ENCODE measurements at regions not wholly inside any gene's neighbourhood (a gene's known extent, or its start where the extent isn't known, plus 50 kb on each side); places are given as distances from the start of the nearest gene placed in this dataset.
"Not testable (repeated sequence)": the region's sequence is repeated elsewhere in the genome, so short reads cannot be mapped to it uniquely, and the experiment has no call there.

GRCh38 chr10:42234506-42234905 is 403.9 kb downstream of the ZNF33B start:
- H3K79me2 ChIP-seq (ENCODE audit: control insufficient read depth, insufficient read depth, low read length); H3K9me1 ChIP-seq (replicated peaks; ENCODE audit: control insufficient read depth, extremely low read depth, insufficient read depth, low read length); H3K4me1 ChIP-seq (ENCODE audit: control insufficient read depth, extremely low read depth, insufficient read depth, low read length); FAIRE-seq; H3K4me3 ChIP-seq (replicated peaks in 1 of 3; ENCODE audit: insufficient read depth in 1 of 3, low read depth in 1 of 3, low read length in 3 of 3); intact Hi-C loops (cut with micrococcal nuclease); dilution Hi-C loops (cut with MboI; ENCODE audit: extremely low pct_ligation_motif_present, low sequenced_read_pairs); H3K27me3 ChIP-seq (ENCODE audit: control insufficient read depth in 2 of 2, insufficient read depth in 2 of 2, low read length in 2 of 2); POLR2A ChIA-PET; H3K9me3 ChIP-seq (replicated peaks; ENCODE audit: control insufficient read depth, insufficient read depth, low read length); BruUV-seq (replicated peaks); H3K36me3 ChIP-seq (ENCODE audit: control insufficient read depth in 2 of 2, extremely low read depth in 1 of 2, insufficient read depth in 2 of 2, low read length in 2 of 2); H3K9ac ChIP-seq (replicated peaks; ENCODE audit: extremely low read depth, insufficient read depth, low read length); H3K27ac ChIP-seq (ENCODE audit: insufficient read depth, low read depth, low read length); H3K4me2 ChIP-seq (ENCODE audit: insufficient read depth, low read length); H4K20me1 ChIP-seq (replicated peaks; ENCODE audit: control insufficient read depth, extremely low read depth, insufficient read depth, low read length); CTCF ChIA-PET; H2AFZ ChIP-seq (ENCODE audit: low read depth, low read length); DNase-seq (ENCODE audit: low read depth, low spot score): not testable (repeated sequence)

- H3K4me3 ChIP-seq (replicated peaks in 1 of 3; ENCODE audit: insufficient read depth in 1 of 3, low read depth in 1 of 3, low read length in 3 of 3); H3K9ac ChIP-seq (replicated peaks; ENCODE audit: extremely low read depth, insufficient read depth, low read length); BruUV-seq (replicated peaks); H3K79me2 ChIP-seq (ENCODE audit: control insufficient read depth, insufficient read depth, low read length); dilution Hi-C loops (cut with MboI; ENCODE audit: extremely low pct_ligation_motif_present, low sequenced_read_pairs); FAIRE-seq; H2AFZ ChIP-seq (ENCODE audit: low read depth, low read length); H3K27me3 ChIP-seq (ENCODE audit: control insufficient read depth in 2 of 2, insufficient read depth in 2 of 2, low read length in 2 of 2); CTCF ChIA-PET; POLR2A ChIA-PET; H3K4me2 ChIP-seq (ENCODE audit: insufficient read depth, low read length); H3K27ac ChIP-seq (ENCODE audit: insufficient read depth, low read depth, low read length); H3K9me3 ChIP-seq (replicated peaks; ENCODE audit: control insufficient read depth, insufficient read depth, low read length); H3K36me3 ChIP-seq (ENCODE audit: control insufficient read depth in 2 of 2, extremely low read depth in 1 of 2, insufficient read depth in 2 of 2, low read length in 2 of 2); DNase-seq (ENCODE audit: low read depth, low spot score); H3K9me1 ChIP-seq (replicated peaks; ENCODE audit: control insufficient read depth, extremely low read depth, insufficient read depth, low read length); H3K4me1 ChIP-seq (ENCODE audit: control insufficient read depth, extremely low read depth, insufficient read depth, low read length); H4K20me1 ChIP-seq (replicated peaks; ENCODE audit: control insufficient read depth, extremely low read depth, insufficient read depth, low read length); intact Hi-C loops (cut with micrococcal nuclease): not testable (repeated sequence)
Observed at GRCh38 chr10:42233461-42234206, 404.7 kb downstream of the ZNF33B start.

- BruUV-seq (replicated peaks); FAIRE-seq; intact Hi-C loops (cut with micrococcal nuclease); dilution Hi-C loops (cut with MboI; ENCODE audit: extremely low pct_ligation_motif_present, low sequenced_read_pairs); H3K36me3 ChIP-seq (ENCODE audit: control insufficient read depth in 2 of 2, extremely low read depth in 1 of 2, insufficient read depth in 2 of 2, low read length in 2 of 2); DNase-seq (ENCODE audit: low read depth, low spot score); H3K9me3 ChIP-seq (replicated peaks; ENCODE audit: control insufficient read depth, insufficient read depth, low read length); H3K27me3 ChIP-seq (ENCODE audit: control insufficient read depth in 2 of 2, insufficient read depth in 2 of 2, low read length in 2 of 2); H3K4me1 ChIP-seq (ENCODE audit: control insufficient read depth, extremely low read depth, insufficient read depth, low read length); H3K79me2 ChIP-seq (ENCODE audit: control insufficient read depth, insufficient read depth, low read length); CTCF ChIA-PET; H3K9me1 ChIP-seq (replicated peaks; ENCODE audit: control insufficient read depth, extremely low read depth, insufficient read depth, low read length); H2AFZ ChIP-seq (ENCODE audit: low read depth, low read length); POLR2A ChIA-PET; H3K4me3 ChIP-seq (replicated peaks in 1 of 3; ENCODE audit: insufficient read depth in 1 of 3, low read depth in 1 of 3, low read length in 3 of 3); H4K20me1 ChIP-seq (replicated peaks; ENCODE audit: control insufficient read depth, extremely low read depth, insufficient read depth, low read length); H3K4me2 ChIP-seq (ENCODE audit: insufficient read depth, low read length); H3K9ac ChIP-seq (replicated peaks; ENCODE audit: extremely low read depth, insufficient read depth, low read length); H3K27ac ChIP-seq (ENCODE audit: insufficient read depth, low read depth, low read length): not testable (repeated sequence)
Observed at GRCh38 chr10:42232955-42233354, 405.4 kb downstream of the ZNF33B start.

DNA sequence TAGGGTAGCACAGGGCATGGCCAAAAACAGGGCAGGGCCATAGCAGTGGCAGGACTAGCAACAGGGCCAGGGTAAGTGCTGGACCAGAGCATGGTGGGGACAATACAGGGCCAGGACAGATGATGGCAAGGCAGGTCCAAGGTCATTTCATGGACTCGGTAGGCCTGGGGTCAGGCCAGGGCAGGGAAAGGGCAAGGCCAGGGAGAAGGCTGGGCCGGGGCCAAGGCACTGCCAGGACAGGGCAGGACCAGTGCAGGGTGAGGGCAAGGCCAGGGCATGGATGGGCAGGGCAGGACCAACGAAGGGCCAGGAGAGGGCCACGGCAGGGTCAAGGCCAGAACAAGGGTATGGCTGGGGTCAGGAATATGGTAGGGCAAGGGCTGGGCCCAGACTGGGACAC is 407.6 kb downstream of the ZNF33B start:
- H3K4me3 ChIP-seq (replicated peaks in 1 of 3; ENCODE audit: insufficient read depth in 1 of 3, low read depth in 1 of 3, low read length in 3 of 3); intact Hi-C loops (cut with micrococcal nuclease); H3K27me3 ChIP-seq (ENCODE audit: control insufficient read depth in 2 of 2, insufficient read depth in 2 of 2, low read length in 2 of 2); H3K9ac ChIP-seq (replicated peaks; ENCODE audit: extremely low read depth, insufficient read depth, low read length); CTCF ChIA-PET; dilution Hi-C loops (cut with MboI; ENCODE audit: extremely low pct_ligation_motif_present, low sequenced_read_pairs); H3K27ac ChIP-seq (ENCODE audit: insufficient read depth, low read depth, low read length); POLR2A ChIA-PET; BruUV-seq (replicated peaks); H3K36me3 ChIP-seq (ENCODE audit: control insufficient read depth in 2 of 2, extremely low read depth in 1 of 2, insufficient read depth in 2 of 2, low read length in 2 of 2); H2AFZ ChIP-seq (ENCODE audit: low read depth, low read length); H3K4me1 ChIP-seq (ENCODE audit: control insufficient read depth, extremely low read depth, insufficient read depth, low read length); H3K9me1 ChIP-seq (replicated peaks; ENCODE audit: control insufficient read depth, extremely low read depth, insufficient read depth, low read length); H3K9me3 ChIP-seq (replicated peaks; ENCODE audit: control insufficient read depth, insufficient read depth, low read length); H3K4me2 ChIP-seq (ENCODE audit: insufficient read depth, low read length); FAIRE-seq; H4K20me1 ChIP-seq (replicated peaks; ENCODE audit: control insufficient read depth, extremely low read depth, insufficient read depth, low read length); H3K79me2 ChIP-seq (ENCODE audit: control insufficient read depth, insufficient read depth, low read length); DNase-seq (ENCODE audit: low read depth, low spot score): not testable (repeated sequence)
